ENCODE measurements at regions not wholly inside any gene's neighbourhood (a gene's known extent, or its start where the extent isn't known, plus 50 kb on each side); places are given as distances from the start of the nearest gene placed in this dataset.

- Histone ChIP-seq H4K20me1 (ENCODE audit: insufficient read depth, low read length) (no peaks in the 10 kb centered on the region), H2BK120ac (ENCODE audit: low read depth, low read length) (no peak overlapping the region), H3K27me3 (ENCODE audit: control insufficient read depth, insufficient read depth, low read length) (no peaks in the 10 kb centered on the region), H4K5ac (ENCODE audit: low read depth, low read length) (no peak overlapping the region), H2BK5ac (ENCODE audit: low read depth, low read length, poor library complexity, severe bottlenecking) (no peak overlapping the region), H2AFZ (replicated peaks; ENCODE audit: low read length, poor library complexity) (no peak overlapping the region), H3K56ac (ENCODE audit: extremely low read depth, insufficient read depth, low read length) (no peak overlapping the region), H2BK15ac (ENCODE audit: low read depth, low read length) (no peak overlapping the region), H2BK20ac (ENCODE audit: low read depth, low read length) (no peak overlapping the region), H3K4ac (ENCODE audit: low read depth, low read length) (no peak overlapping the region), H3K14ac (replicated peaks; ENCODE audit: low read depth, low read length) (no peak overlapping the region), H3K9ac (ENCODE audit: low read depth, low read length) (no peak overlapping the region), H3K4me3 (ENCODE audit: insufficient read depth, low read depth, low read length) (no peak overlapping the region), H3K9me3 (ENCODE audit: control insufficient read depth, insufficient read depth, low read length) (no peaks in the 10 kb centered on the region), H4K8ac (ENCODE audit: low read depth in 2 of 2, low read length in 2 of 2) (no peak overlapping the region), H3K18ac (ENCODE audit: low read depth, low read length) (no peak overlapping the region), H3K36me3 (ENCODE audit: control insufficient read depth, insufficient read depth, low read length) (no peaks in the 10 kb centered on the region), H3K27ac (ENCODE audit: insufficient read depth, low read length) (no peak overlapping the region), H4K91ac (ENCODE audit: insufficient read depth, low read depth, low read length) (no peak overlapping the region), H3K4me2 (ENCODE audit: low read depth, low read length) (no peak overlapping the region), H3K4me1 (ENCODE audit: control insufficient read depth, insufficient read depth, low read length) (no peaks in the 10 kb centered on the region), H3K79me1 (ENCODE audit: low read depth in 1 of 2, low read length in 2 of 2) (no peaks in the 10 kb centered on the region), H3K23ac (ENCODE audit: low read depth, low read length) (no peak overlapping the region), H3K9me1 (ENCODE audit: insufficient read depth, low read length) (no peaks in the 10 kb centered on the region), H2AK5ac (ENCODE audit: low read depth, low read length) (no peak overlapping the region), H2AK9ac (replicated peaks; ENCODE audit: low read depth, low read length, poor library complexity) (no peak overlapping the region)
- CTCF ChIA-PET, result no interaction called here
- intact Hi-C loops (cut with micrococcal nuclease) (no loop called here), in situ Hi-C loops (cut with MboI; ENCODE audit: low sequenced_read_pairs) (no loop called here), dilution Hi-C loops (cut with HindIII; ENCODE audit: low sequenced_read_pairs, unreplicated experiment) (no loop called here)
- no peak for TF ChIP-seq CHD1 (IDR thresholded peaks at IDR 0.05; ENCODE audit: low read depth, low read length)
- TF ChIP-seq MAFK (IDR thresholded peaks at IDR 0.05; ENCODE audit: low read depth, low read length), result no peak
- TF ChIP-seq POLR2A (IDR thresholded peaks at IDR 0.05; ENCODE audit: low read depth, low read length), result no peak
- ATAC-seq (ENCODE audit: low read depth), result no peak
- no CpG with 5 or more reads among the region's 1 CpG for WGBS, 2 experiments (ENCODE audit: extremely low coverage in 2 of 2, insufficient read length in 1 of 2)
- no peak for DNase-seq
- POLR2A ChIA-PET (ENCODE audit: unreplicated experiment), result no interaction called here
- no TSS peak for BruUV-seq (replicated peaks)
These were observed 329.3 kb downstream of the GPD2 start for GRCh38 chr2:156765450-156765849.

All from IMR-90 (cell line).